ENCODE measurements at regions not wholly inside any gene's neighbourhood (a gene's known extent, or its start where the extent isn't known, plus 50 kb on each side); places are given as distances from the start of the nearest gene placed in this dataset.
A peak's percentile ranks its signal among the peaks of the same experiment; 100 is the strongest.
"Not testable (repeated sequence)": the region's sequence is repeated elsewhere in the genome, so short reads cannot be mapped to it uniquely, and the experiment has no call there.

DNA sequence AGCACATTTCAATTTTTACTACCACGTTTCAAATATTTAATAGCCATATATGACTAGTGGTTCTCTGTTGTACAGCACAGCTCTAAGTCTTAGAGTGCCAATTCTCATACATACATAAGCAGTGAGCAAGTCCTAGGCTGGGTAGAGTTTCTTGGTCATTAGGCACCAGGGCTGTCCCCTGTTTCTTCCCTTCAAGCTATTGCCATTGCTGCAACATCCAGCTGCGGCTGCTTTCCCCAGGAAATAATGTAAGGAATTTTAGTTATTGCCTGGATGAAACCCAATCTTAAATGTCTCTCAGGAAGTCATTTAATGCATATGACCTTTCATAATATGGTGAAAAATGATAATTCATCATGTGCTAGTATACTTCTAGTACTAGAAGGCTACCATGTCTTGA, 74.1 kb upstream of the PPP3CA start:
- no peak for DNase-seq (ENCODE audit: low read depth in 4 of 4, low spot score in 3 of 4)

DNA sequence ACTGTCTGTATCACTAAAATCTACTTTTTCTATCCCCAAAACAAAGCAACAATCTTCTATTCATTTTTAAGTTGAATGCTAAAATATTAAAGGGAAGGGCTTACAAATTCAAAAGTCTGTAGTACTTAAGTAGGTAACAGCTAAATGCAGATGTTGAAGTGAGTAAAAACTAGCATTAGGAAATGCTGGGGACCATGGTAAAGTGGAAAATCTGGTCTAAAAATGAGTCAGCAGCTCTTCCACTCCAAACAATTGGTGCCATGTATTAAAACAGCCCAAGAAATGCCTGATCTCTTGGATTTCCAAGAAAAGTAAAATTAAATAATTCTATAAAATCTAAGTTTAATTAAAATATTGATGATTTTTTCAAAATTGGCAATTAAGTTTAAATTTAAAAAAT, 73.3 kb upstream of the PPP3CA start:
- no peak for DNase-seq (ENCODE audit: low read depth in 4 of 4, low spot score in 3 of 4)

DNA sequence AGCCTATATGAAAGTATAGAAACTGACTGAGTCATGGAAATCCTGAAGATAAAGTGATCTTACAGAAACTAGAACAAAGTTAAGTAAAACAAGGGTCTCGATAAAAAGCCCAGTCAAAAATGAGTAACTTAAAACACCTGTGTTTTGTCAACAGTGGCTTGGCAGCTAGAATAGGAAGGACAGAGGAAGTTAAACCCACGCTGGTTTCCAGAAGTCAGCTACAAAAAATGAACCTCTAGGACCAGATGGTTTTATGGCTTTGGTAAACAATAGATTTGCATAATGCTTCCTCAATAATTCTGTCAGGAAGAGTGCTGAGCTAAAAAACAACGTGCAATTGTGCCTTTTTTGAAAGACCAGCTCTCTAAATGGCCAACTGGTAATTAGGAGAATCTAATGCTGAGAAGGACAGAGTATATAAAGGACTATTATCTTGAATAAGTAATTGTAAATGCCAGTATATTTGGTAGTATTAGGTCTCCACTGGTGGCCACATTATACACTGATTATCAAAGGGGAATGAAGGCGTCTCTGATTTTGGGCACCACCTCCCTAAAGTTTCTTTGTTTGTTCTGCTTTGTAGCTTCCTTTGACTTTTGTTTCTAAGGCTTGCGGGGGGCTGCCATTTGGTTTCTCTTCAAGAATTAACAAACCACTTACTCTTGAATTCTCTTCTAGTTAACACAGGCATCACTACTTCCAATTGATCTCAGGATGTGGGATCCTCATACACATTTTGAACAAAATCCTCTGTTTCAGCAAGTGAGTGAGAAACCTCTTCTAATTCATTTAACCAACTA, 72.2 kb upstream of the PPP3CA start:
- DNase-seq (ENCODE audit: low read depth in 4 of 4, low spot score in 3 of 4) = peak in 3 of 4 donors; percentile 9 to 26 (median 25)

DNA sequence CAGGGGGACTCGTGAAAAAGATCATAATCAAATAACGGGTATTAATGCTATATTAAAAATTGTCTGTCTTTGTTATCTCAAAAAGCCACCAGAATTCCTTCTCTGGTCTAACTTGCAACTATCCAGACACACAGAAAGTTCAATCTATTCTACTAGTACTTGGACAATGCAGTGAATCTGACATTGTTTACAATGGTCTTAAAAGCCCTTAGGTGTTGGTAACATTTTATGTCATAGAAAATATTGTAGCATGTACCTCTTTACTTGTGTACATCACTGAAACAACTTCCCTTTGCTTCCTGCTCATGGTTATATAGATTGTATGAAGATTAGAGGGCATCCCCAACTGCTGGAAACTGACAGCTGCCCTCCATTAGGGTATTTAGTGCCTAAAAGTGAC, 71.1 kb upstream of the PPP3CA start:
- no peak for DNase-seq (ENCODE audit: low read depth in 4 of 4, low spot score in 3 of 4)

DNA sequence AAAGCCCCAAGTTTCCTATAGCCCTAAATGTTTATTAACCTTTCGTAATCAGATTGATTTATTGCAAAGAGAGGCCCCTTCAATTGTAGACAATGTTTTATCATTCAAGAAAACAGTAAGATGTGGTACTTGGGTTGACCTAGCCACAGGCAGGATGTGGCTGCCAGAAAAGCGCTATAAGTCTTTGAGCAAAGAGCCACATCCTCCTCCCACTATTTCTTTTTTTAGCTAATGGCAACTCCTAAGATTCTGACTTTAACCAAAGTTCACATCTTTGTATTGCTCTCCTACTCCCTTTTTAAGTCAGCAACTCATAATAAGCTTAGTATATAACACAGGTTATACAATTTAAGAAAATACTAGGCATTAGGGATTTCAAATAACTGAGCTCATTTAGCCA, 70.7 kb upstream of the PPP3CA start:
- DNase-seq (ENCODE audit: low read depth in 4 of 4, low spot score in 3 of 4) = no peak

DNA sequence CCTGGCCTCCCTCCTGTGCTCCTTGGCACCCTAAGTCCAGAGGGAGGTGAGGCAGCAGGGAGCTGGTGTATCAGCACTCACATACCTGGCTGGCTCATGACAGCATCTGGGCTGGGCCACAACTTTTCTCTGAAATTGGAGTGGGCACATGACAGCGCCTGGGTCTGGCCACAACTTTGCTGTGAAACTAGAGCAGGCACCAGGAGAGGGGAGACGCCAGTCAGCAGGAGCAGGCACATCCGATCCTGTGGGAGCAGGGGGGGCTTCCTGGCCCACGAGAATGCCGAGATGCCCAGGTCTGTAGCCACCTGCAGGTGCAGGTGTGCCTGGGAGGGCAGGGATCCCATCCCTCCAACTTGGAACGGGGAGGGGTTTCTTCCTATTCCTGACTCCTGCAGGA, 69.7 kb upstream of the PPP3CA start:
- no peak for DNase-seq (ENCODE audit: low read depth in 4 of 4, low spot score in 3 of 4)

DNA sequence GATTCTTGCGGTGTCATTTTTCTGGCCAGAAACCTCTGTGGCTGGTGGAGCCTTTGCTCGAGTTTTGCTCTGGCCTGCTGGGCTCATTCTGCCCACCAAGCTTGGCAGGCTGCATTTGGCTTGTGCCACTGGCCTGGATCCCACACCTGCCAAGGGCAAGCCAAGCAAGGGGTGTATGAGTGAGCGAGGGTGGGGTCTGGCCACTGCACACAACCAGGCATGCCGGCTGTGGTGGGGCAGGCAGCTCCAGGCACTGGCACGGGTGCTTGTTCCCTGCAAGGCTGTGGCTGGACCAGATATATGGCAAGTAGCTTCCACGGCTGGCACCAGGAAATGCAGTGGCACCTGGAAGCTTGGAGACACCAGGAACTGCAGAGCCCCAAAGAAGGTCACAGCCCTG, 68.6 kb upstream of the PPP3CA start:
- no peak for DNase-seq (ENCODE audit: low read depth in 4 of 4, low spot score in 3 of 4)

DNA sequence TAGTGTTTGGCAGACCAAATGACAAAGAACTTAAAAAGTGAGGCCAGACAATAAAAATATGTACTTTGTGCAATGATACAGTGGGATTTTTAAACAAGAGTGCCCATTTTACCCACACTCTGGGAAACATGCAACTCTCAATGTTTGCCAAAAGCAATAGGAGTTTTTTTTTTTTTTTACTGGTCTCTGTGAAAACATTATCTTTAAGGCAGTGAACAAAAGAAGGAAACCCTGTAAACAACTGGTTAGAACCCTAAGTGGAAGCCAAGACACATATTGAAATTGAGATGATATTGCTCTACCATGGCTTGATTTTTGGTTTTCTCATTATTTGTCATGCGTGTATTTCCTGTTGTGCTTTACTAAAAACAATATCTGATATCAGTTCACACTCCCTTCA, 67.2 kb upstream of the PPP3CA start:
- DNase-seq (ENCODE audit: low read depth in 4 of 4, low spot score in 3 of 4) = no peak

DNA sequence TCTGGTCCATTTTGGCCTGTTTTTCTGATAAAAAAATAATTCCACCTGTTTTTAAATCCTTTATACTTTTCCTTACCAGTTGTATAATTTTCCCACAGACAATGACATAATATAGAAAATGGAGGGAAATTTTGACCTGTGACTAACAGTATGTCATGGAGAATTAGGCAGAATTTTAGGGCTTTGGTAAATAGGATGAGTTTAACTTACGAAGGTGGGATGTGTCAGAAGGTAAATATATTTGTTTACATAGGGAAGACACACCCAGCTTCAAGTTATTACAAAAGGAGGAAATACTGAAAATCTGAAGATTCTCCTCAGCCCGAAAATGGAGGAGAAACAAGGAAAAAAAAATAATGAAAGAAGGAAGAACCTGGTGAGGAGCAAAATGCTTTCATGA, 64.6 kb upstream of the PPP3CA start:
- no peak for DNase-seq (ENCODE audit: low read depth in 4 of 4, low spot score in 3 of 4)

DNA sequence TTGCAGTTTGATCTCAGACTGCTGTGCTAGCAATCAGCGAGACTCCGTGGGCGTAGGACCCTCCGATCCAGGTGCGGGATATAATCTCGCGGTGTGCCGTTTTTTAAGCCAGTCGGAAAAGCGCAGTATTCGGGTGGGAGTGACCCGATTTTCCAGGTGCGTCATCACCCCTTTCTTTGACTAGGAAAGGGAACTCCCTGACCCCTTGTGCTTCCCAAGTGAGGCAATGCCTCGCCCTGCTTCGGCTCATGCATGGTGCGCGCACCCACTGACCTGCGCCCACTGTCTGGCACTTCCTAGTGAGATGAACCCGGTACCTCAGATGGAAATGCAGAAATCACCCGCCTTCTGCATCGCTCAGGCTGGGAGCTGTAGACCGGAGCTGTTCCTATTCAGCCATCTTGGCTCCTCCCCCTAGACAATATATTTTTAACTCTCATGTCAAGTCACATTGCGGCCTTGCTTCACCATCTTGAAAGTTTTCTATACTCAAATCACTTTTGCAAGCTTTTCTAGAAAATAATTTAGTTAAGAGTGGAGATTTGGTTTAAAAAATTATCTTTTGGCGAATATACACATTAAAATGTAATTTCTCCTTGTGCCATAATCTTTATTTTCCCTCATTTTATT, 64.1 kb upstream of the PPP3CA start:
- DNase-seq (ENCODE audit: low read depth in 4 of 4, low spot score in 3 of 4) = not testable (repeated sequence)

DNA sequence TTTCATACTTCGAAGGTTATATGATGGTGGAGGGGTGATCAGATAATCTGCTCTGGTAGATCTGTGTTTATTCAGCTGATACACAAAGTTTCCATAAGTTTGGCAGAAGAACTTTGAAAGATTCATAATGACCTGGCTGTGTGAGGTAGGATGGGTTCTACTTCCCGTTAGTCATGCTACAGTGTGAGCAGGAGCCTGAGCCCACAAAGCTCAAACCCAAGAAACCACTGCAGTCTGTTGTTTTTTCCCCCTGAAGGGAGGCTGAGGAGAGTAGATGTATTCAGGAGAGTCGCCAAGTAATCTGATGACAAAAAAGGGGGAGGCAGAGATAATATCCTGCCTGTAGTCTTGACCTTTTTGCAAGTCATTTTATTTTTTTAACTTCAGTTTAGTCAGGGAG, 52.8 kb upstream of the PPP3CA start:
- DNase-seq (ENCODE audit: low read depth in 4 of 4, low spot score in 3 of 4) = no peak

DNA sequence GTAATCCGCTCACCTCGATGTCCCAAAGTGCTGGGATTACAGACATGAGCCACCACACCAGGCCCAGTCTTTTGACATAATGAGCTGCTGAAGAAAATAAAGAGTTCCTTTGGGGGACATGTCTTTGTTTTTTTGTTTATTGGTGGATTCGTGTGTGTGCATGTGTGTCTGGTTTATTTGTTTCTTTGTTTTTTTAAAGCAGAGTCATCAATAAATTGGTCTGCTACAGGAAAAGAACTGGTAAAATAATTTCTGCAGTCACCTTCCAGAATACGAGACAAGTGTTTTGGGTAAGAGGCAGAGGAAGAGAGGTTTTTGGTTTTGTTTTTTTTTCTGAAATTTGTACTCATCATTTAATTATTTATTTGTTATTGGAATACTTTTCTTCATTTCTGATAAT, 51.5 kb upstream of the PPP3CA start:
- DNase-seq (ENCODE audit: low read depth in 4 of 4, low spot score in 3 of 4) = no peak
